IPS DF 19.7 (cell line): ENCODE measurements at regions not wholly inside any gene's neighbourhood (a gene's known extent, or its start where the extent isn't known, plus 50 kb on each side); places are given as distances from the start of the nearest gene placed in this dataset.
A peak's percentile ranks its signal among the peaks of the same experiment; 100 is the strongest.

Source experiments
- DNase-seq: peaks from one replicate; pipeline ENCODE4 v3.0.0-alpha.2; 2013; ENCODE audit warnings: low read depth, low spot score

GRCh38 chr6:22926790-22927354 is 357.5 kb downstream of the HDGFL1 start:
- no peak for DNase-seq

- DNase-seq = no peak
These were observed 359.4 kb downstream of the HDGFL1 start for GRCh38 chr6:22928775-22929174.

DNA sequence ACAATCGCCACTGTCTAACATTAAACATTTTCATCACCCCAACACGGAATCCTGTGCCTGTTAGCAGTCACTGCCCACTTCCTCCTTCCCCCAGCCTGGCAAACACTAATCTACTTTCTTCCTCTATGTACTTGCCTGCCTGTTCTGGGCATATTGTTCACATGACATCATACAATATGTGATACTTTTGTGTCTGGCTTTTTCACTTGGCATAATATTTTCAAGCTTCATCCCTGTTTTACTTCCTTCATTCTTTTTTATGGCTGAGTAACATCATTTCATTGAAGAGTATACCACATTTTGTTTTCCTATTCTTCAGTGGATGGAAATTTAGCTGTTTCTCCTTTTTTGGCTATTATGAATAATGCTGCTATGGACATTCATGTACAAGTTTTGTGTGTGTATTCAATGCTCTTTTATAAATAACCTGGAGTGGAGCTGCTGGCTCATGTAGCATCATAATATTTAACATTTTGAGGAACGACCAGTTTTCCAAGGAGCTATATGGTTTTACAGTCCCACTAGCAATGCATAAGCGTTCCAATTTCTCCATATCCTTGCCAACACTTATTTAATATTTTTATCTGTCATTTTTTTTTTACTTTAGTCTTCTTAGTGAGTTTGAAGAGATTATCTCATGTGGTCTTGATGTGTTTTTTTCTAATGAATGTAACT is 360.1 kb downstream of the HDGFL1 start:
- DNase-seq = no peak

GRCh38 chr6:22940581-22941290 is 371.4 kb downstream of the HDGFL1 start:
- DNase-seq = no peak

GRCh38 chr6:22942403-22942802 is 373.0 kb downstream of the HDGFL1 start:
- no peak for DNase-seq

DNA sequence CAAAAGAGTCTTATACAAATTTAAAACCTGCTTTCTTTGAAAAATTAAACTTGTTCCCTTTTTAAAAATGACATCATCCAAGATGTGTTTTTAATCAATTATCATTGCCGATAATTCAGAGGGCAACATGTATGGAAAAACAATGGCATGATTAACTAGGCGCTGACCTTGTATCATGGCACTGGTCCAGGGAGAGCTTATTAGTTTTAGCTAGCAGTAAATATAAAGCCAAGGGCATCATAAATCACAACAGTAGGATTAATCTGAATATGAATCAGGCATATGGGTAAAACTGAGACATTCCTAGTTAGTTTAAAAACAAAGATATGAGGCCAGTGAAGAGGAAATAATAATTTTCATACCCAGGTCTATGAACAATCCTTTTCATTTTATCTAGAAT is 374.0 kb downstream of the HDGFL1 start:
- DNase-seq = no peak

GRCh38 chr6:22949967-22950366 is 380.6 kb downstream of the HDGFL1 start:
- no peak for DNase-seq

- DNase-seq = no peak
These were observed 382.7 kb downstream of the HDGFL1 start for GRCh38 chr6:22952097-22952496.

DNA sequence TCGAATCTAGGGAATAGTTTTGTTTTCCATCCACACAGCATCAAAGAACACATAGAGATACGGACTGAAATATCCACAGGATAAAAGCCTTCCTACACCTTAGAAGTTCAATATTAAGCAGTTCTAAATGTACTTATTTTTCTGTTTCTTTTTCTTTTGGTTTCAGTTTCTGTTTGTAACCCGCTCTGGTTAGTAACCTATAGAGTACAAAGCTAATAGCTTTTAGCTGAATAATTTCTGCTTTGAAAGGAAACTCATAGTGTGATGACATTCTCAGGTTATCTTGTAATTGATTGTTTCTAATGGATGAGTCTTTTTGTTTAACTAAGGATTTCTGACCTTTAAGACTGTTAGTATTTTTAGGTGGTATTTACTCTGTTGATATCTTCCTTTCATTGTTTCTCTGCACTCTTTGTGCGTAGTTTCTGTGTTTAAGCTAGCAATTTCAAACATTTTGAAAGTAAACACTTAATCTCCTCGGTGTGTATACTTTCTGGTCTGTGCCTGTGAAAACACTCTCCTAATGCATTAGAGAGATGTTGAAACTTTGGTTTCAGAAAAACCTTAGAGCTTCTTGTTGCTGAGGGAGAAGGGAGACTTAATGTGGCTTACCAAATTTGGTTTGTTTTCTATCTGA is 385.5 kb downstream of the HDGFL1 start:
- no peak for DNase-seq

GRCh38 chr6:22956029-22956681 is 386.8 kb downstream of the HDGFL1 start:
- no peak for DNase-seq

GRCh38 chr6:22958677-22959076 is 389.3 kb downstream of the HDGFL1 start:
- no peak for DNase-seq

- no peak for DNase-seq
These were observed 390.2 kb downstream of the HDGFL1 start for GRCh38 chr6:22959571-22959970.

GRCh38 chr6:22964334-22964733 is 395.0 kb downstream of the HDGFL1 start:
- no peak for DNase-seq

GRCh38 chr6:22965889-22966288 is 396.5 kb downstream of the HDGFL1 start:
- DNase-seq = no peak

- DNase-seq = no peak
These were observed 397.5 kb downstream of the HDGFL1 start for GRCh38 chr6:22966691-22967422.

DNA sequence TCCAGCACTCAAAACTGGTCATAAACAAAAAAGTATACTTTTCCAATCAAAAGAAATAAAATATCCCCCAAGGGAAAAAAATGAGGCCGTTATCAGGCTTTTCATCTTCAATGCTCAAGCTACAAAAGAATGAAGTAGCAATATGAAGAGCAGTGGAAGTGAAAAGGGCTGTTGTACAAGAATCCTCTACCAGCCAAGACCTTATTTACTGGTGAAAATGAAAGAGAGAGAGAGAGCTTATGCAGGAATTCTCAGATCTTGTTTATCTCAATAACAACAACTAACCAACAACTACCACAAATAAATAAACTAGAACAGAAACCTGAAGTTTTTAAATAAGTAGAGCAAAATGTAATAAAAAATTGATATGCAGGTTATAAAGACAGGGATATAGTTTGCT is 400.6 kb downstream of the HDGFL1 start:
- no peak for DNase-seq

- DNase-seq = no peak
These were observed 403.4 kb downstream of the HDGFL1 start for GRCh38 chr6:22972771-22973170.

- no peak for DNase-seq
These were observed 405.7 kb downstream of the HDGFL1 start for GRCh38 chr6:22975079-22975478.

DNA sequence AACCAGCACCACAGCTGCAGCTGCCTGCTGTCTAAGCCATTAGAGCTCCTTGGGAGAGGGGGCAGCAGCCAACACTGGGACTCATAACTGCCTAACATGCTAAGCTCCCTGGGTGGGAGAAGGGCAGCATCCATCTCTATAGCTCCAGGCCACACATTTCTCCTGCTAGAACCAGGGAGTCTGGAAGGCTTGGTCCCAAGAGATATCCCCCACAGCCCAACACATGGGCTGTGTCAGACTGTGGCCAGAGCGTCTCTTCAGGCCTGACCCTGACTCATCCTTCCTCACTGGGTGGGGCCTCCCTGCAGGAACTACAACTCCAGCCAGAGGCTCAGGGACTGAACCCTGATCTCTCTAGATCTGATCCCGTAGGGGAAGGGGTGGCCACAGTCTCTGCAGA is 411.1 kb downstream of the HDGFL1 start:
- no peak for DNase-seq

GRCh38 chr6:23002044-23002619 is 432.8 kb downstream of the HDGFL1 start:
- DNase-seq = peak; percentile 65
